ENCODE measurements at regions not wholly inside any gene's neighbourhood (a gene's known extent, or its start where the extent isn't known, plus 50 kb on each side); places are given as distances from the start of the nearest gene placed in this dataset.

GRCh38 chr3:190220362-190220761, 99.7 kb upstream of the P3H2 start:
- no CpG with 5 or more reads among the region's 1 CpG for WGBS (ENCODE audit: extremely low coverage, insufficient coverage, insufficient read length)
- no peak overlapping the region for H3K9ac ChIP-seq (ENCODE audit: low read length)
- H3K36me3 ChIP-seq (ENCODE audit: control insufficient read depth in 1 of 2, insufficient read depth in 2 of 2, low read length in 2 of 2), result no peaks in the 10 kb centered on the region
- no peak overlapping the region for H4K12ac ChIP-seq (ENCODE audit: low read depth, low read length)
- H3K18ac ChIP-seq (ENCODE audit: low read length), result no peak overlapping the region
- H4K91ac ChIP-seq (ENCODE audit: low read depth, low read length), result no peak overlapping the region
- no peak overlapping the region for H3K4ac ChIP-seq (ENCODE audit: low read depth, low read length)
- no peaks in the 10 kb centered on the region for H3K27me3 ChIP-seq (ENCODE audit: insufficient read depth, low read length)
- H3K4me2 ChIP-seq (ENCODE audit: low read length), result no peak overlapping the region
- H2AK5ac ChIP-seq (ENCODE audit: low read length), result no peak overlapping the region
- no peak overlapping the region for H2BK5ac ChIP-seq (ENCODE audit: low read depth, low read length, poor library complexity)
- no peaks in the 10 kb centered on the region for H3K4me1 ChIP-seq (ENCODE audit: control insufficient read depth in 1 of 2, insufficient read depth in 2 of 2, low read length in 2 of 2)
- no peak for DNase-seq
- H2AFZ ChIP-seq (ENCODE audit: insufficient read depth, low read length, poor library complexity), result no peak overlapping the region
- no peak overlapping the region for H3K4me3 ChIP-seq (ENCODE audit: low read depth, low read length)
- H3K14ac ChIP-seq (ENCODE audit: low read length), result no peak overlapping the region
- no peak overlapping the region for H3K23ac ChIP-seq (ENCODE audit: low read length)
- no peaks in the 10 kb centered on the region for H3K79me2 ChIP-seq (ENCODE audit: control insufficient read depth, insufficient read depth, low read length, poor library complexity)
- H3K27ac ChIP-seq (ENCODE audit: low read depth, low read length), result no peak overlapping the region
- H2BK12ac ChIP-seq (ENCODE audit: low read length), result no peak overlapping the region
- no peak overlapping the region for H2BK120ac ChIP-seq (ENCODE audit: insufficient read depth, low read length, poor library complexity)
- no peak overlapping the region for H4K8ac ChIP-seq (ENCODE audit: low read depth, low read length)
- H3K9me3 ChIP-seq (ENCODE audit: insufficient read depth, low read depth, low read length), result no peaks in the 10 kb centered on the region
- no peaks in the 10 kb centered on the region for H3K79me1 ChIP-seq (ENCODE audit: low read length)

- Histone ChIP-seq H2BK120ac (ENCODE audit: insufficient read depth, low read length, poor library complexity) (no peak overlapping the region), H2AK5ac (ENCODE audit: low read length) (no peak overlapping the region), H3K14ac (ENCODE audit: low read length) (no peak overlapping the region), H3K27ac (ENCODE audit: low read depth, low read length) (no peak overlapping the region), H3K36me3 (ENCODE audit: control insufficient read depth in 1 of 2, insufficient read depth in 2 of 2, low read length in 2 of 2) (no peaks in the 10 kb centered on the region), H3K4me2 (ENCODE audit: low read length) (no peak overlapping the region), H4K8ac (ENCODE audit: low read depth, low read length) (no peak overlapping the region), H3K79me1 (ENCODE audit: low read length) (no peaks in the 10 kb centered on the region), H3K27me3 (ENCODE audit: insufficient read depth, low read length) (no peaks in the 10 kb centered on the region), H3K23ac (ENCODE audit: low read length) (no peak overlapping the region), H3K4me1 (ENCODE audit: control insufficient read depth in 1 of 2, insufficient read depth in 2 of 2, low read length in 2 of 2) (no peaks in the 10 kb centered on the region), H3K4ac (ENCODE audit: low read depth, low read length) (no peak overlapping the region), H2BK5ac (ENCODE audit: low read depth, low read length, poor library complexity) (no peak overlapping the region), H3K4me3 (ENCODE audit: low read depth, low read length) (no peak overlapping the region), H2BK12ac (ENCODE audit: low read length) (no peak overlapping the region), H3K9ac (ENCODE audit: low read length) (no peak overlapping the region), H3K18ac (ENCODE audit: low read length) (no peak overlapping the region), H3K79me2 (ENCODE audit: control insufficient read depth, insufficient read depth, low read length, poor library complexity) (no peaks in the 10 kb centered on the region), H2AFZ (ENCODE audit: insufficient read depth, low read length, poor library complexity) (no peak overlapping the region), H4K91ac (ENCODE audit: low read depth, low read length) (no peak overlapping the region), H3K9me3 (ENCODE audit: insufficient read depth, low read depth, low read length) (no peaks in the 10 kb centered on the region), H4K12ac (ENCODE audit: low read depth, low read length) (no peak overlapping the region)
- WGBS (ENCODE audit: extremely low coverage, insufficient coverage, insufficient read length), result no CpG with 5 or more reads among the region's 3 CpGs
- peak; percentile 19 to 77 for DNase-seq
These were observed 96.4 kb upstream of the P3H2 start for GRCh38 chr3:190217081-190217480.

DNA sequence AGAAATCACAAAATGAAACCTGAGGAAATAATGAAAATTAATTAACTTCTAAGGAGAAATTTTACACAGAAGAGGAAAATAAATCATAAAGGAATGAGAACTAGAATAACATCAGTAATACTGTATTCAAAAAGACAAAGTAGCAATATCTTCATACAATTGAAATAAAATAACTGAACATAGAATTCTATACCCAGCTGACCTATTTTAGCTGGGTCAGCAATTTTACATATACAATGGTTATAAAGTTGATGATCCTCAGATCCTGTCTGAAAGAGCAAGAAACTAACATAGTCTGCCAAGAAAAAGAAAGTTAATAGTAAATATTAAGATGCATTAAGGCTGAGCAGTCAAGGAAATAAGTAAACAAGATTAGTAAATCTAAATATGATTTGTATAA, 93.0 kb upstream of the P3H2 start:
- no peak overlapping the region for H3K27ac ChIP-seq (ENCODE audit: low read depth, low read length)
- H2BK120ac ChIP-seq (ENCODE audit: insufficient read depth, low read length, poor library complexity), result no peak overlapping the region
- no peaks in the 10 kb centered on the region for H3K36me3 ChIP-seq (ENCODE audit: control insufficient read depth in 1 of 2, insufficient read depth in 2 of 2, low read length in 2 of 2)
- H3K79me2 ChIP-seq (ENCODE audit: control insufficient read depth, insufficient read depth, low read length, poor library complexity), result no peaks in the 10 kb centered on the region
- no peak overlapping the region for H3K23ac ChIP-seq (ENCODE audit: low read length)
- H4K91ac ChIP-seq (ENCODE audit: low read depth, low read length), result no peak overlapping the region
- no peak overlapping the region for H3K18ac ChIP-seq (ENCODE audit: low read length)
- H4K8ac ChIP-seq (ENCODE audit: low read depth, low read length), result no peak overlapping the region
- no peaks in the 10 kb centered on the region for H3K79me1 ChIP-seq (ENCODE audit: low read length)
- no peak overlapping the region for H3K4me2 ChIP-seq (ENCODE audit: low read length)
- H2AK5ac ChIP-seq (ENCODE audit: low read length), result no peak overlapping the region
- H2AFZ ChIP-seq (ENCODE audit: insufficient read depth, low read length, poor library complexity), result no peak overlapping the region
- no peaks in the 10 kb centered on the region for H3K4me1 ChIP-seq (ENCODE audit: control insufficient read depth in 1 of 2, insufficient read depth in 2 of 2, low read length in 2 of 2)
- no peaks in the 10 kb centered on the region for H3K27me3 ChIP-seq (ENCODE audit: insufficient read depth, low read length)
- no peak for DNase-seq
- no peak overlapping the region for H3K4ac ChIP-seq (ENCODE audit: low read depth, low read length)
- H3K9ac ChIP-seq (ENCODE audit: low read length), result no peak overlapping the region
- no peak overlapping the region for H3K4me3 ChIP-seq (ENCODE audit: low read depth, low read length)
- H4K12ac ChIP-seq (ENCODE audit: low read depth, low read length), result no peak overlapping the region
- no peak overlapping the region for H2BK5ac ChIP-seq (ENCODE audit: low read depth, low read length, poor library complexity)
- no peak overlapping the region for H2BK12ac ChIP-seq (ENCODE audit: low read length)
- H3K14ac ChIP-seq (ENCODE audit: low read length), result no peak overlapping the region
- no peaks in the 10 kb centered on the region for H3K9me3 ChIP-seq (ENCODE audit: insufficient read depth, low read depth, low read length)

DNA sequence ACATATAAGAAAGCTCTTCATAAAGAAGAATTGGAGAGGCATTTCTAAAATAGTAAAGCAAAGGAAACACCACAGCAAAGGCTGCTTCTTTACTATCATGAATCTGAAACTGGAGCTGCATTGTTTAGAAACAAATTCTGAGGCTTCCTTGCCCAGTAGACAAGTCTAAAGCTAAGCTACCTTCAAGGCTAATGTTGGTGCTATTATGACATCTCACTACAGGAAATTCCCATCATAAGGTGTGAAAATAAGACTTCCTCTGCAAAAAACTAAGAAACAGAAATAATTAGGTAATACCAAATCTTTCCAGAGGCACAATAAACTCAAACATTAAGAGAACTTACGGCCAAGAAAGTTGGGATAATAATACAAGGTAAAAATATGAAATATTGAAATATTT, 89.9 kb upstream of the P3H2 start:
- H4K8ac ChIP-seq (ENCODE audit: low read depth, low read length), result no peak overlapping the region
- WGBS (ENCODE audit: extremely low coverage, insufficient coverage, insufficient read length), result no CpG with 5 or more reads among the region's 1 CpG
- no peak overlapping the region for H3K23ac ChIP-seq (ENCODE audit: low read length)
- no peak overlapping the region for H3K9ac ChIP-seq (ENCODE audit: low read length)
- H2BK120ac ChIP-seq (ENCODE audit: insufficient read depth, low read length, poor library complexity), result no peak overlapping the region
- H2BK12ac ChIP-seq (ENCODE audit: low read length), result no peak overlapping the region
- no peaks in the 10 kb centered on the region for H3K79me2 ChIP-seq (ENCODE audit: control insufficient read depth, insufficient read depth, low read length, poor library complexity)
- no peak overlapping the region for H4K12ac ChIP-seq (ENCODE audit: low read depth, low read length)
- no peaks in the 10 kb centered on the region for H3K9me3 ChIP-seq (ENCODE audit: insufficient read depth, low read depth, low read length)
- no peak overlapping the region for H2AK5ac ChIP-seq (ENCODE audit: low read length)
- H3K4me2 ChIP-seq (ENCODE audit: low read length), result no peak overlapping the region
- H3K79me1 ChIP-seq (ENCODE audit: low read length), result no peaks in the 10 kb centered on the region
- no peak overlapping the region for H3K18ac ChIP-seq (ENCODE audit: low read length)
- no peak overlapping the region for H2AFZ ChIP-seq (ENCODE audit: insufficient read depth, low read length, poor library complexity)
- H3K27me3 ChIP-seq (ENCODE audit: insufficient read depth, low read length), result no peaks in the 10 kb centered on the region
- H4K91ac ChIP-seq (ENCODE audit: low read depth, low read length), result no peak overlapping the region
- no peak overlapping the region for H3K4ac ChIP-seq (ENCODE audit: low read depth, low read length)
- no peak overlapping the region for H3K27ac ChIP-seq (ENCODE audit: low read depth, low read length)
- no peaks in the 10 kb centered on the region for H3K36me3 ChIP-seq (ENCODE audit: control insufficient read depth in 1 of 2, insufficient read depth in 2 of 2, low read length in 2 of 2)
- H3K4me1 ChIP-seq (ENCODE audit: control insufficient read depth in 1 of 2, insufficient read depth in 2 of 2, low read length in 2 of 2), result no peaks in the 10 kb centered on the region
- H2BK5ac ChIP-seq (ENCODE audit: low read depth, low read length, poor library complexity), result no peak overlapping the region
- H3K4me3 ChIP-seq (ENCODE audit: low read depth, low read length), result no peak overlapping the region
- no peak for DNase-seq
- no peak overlapping the region for H3K14ac ChIP-seq (ENCODE audit: low read length)

DNA sequence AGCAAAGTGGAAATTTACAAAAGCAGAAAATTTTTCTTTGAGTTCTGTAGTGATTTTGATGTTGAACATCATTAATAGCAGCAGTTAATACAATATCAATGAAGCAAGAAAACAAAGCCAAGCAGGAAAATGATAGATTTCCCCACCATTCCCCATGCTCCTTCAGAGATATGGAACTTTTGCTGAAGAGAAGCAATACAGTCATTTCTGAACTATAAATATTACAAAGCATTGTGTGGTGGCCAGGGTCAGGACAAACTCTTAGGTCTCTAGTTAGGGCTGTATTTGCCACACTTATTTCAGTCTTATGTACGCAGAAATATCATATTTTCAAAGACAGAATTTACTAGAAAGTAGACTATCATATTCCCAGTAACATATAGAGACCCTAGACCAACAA, 88.8 kb upstream of the P3H2 start:
- Histone ChIP-seq H2BK120ac (ENCODE audit: insufficient read depth, low read length, poor library complexity) (no peak overlapping the region), H3K27me3 (ENCODE audit: insufficient read depth, low read length) (no peaks in the 10 kb centered on the region), H3K23ac (ENCODE audit: low read length) (no peak overlapping the region), H3K4me1 (ENCODE audit: control insufficient read depth in 1 of 2, insufficient read depth in 2 of 2, low read length in 2 of 2) (no peaks in the 10 kb centered on the region), H2AFZ (ENCODE audit: insufficient read depth, low read length, poor library complexity) (no peak overlapping the region), H2BK12ac (ENCODE audit: low read length) (no peak overlapping the region), H3K79me2 (ENCODE audit: control insufficient read depth, insufficient read depth, low read length, poor library complexity) (no peaks in the 10 kb centered on the region), H3K27ac (ENCODE audit: low read depth, low read length) (no peak overlapping the region), H3K36me3 (ENCODE audit: control insufficient read depth in 1 of 2, insufficient read depth in 2 of 2, low read length in 2 of 2) (no peaks in the 10 kb centered on the region), H3K18ac (ENCODE audit: low read length) (no peak overlapping the region), H3K9ac (ENCODE audit: low read length) (no peak overlapping the region), H4K91ac (ENCODE audit: low read depth, low read length) (no peak overlapping the region), H3K4me2 (ENCODE audit: low read length) (no peak overlapping the region), H2AK5ac (ENCODE audit: low read length) (no peak overlapping the region), H3K9me3 (ENCODE audit: insufficient read depth, low read depth, low read length) (no peaks in the 10 kb centered on the region), H4K12ac (ENCODE audit: low read depth, low read length) (no peak overlapping the region), H4K8ac (ENCODE audit: low read depth, low read length) (no peak overlapping the region), H2BK5ac (ENCODE audit: low read depth, low read length, poor library complexity) (no peak overlapping the region), H3K4ac (ENCODE audit: low read depth, low read length) (no peak overlapping the region), H3K79me1 (ENCODE audit: low read length) (no peaks in the 10 kb centered on the region), H3K4me3 (ENCODE audit: low read depth, low read length) (no peak overlapping the region), H3K14ac (ENCODE audit: low read length) (no peak overlapping the region)
- no peak for DNase-seq
- WGBS (ENCODE audit: extremely low coverage, insufficient coverage, insufficient read length), result no CpG with 5 or more reads among the region's 1 CpG
